HepG2 (cell line): ENCODE measurements at regions not wholly inside any gene's neighbourhood (a gene's known extent, or its start where the extent isn't known, plus 50 kb on each side); places are given as distances from the start of the nearest gene placed in this dataset.

ENCODE experiments used
- ATAC-seq: fragments of 200-7000 bp; cut with Tn5 transposase; 3 replicates; pipeline ENCODE4 v1.9.1; 2020; ENCODE audit warnings: mild to moderate bottlenecking, moderate library complexity
- BruUV-seq: library from RNA; stranded (reverse); fragments of 400-500 nt; replicated peaks from 2 replicates; lab custom pipeline; 2021; lab: Mats Ljungman, UMichigan
- CTCF ChIA-PET: fragments of 300-600 bp; formaldehyde crosslinking; extraction: SDS; loops from one replicate; lab custom pipeline; 2021; ENCODE audit warnings: low total read pairs, inconsistent platforms, low intra/inter-chr PET ratio; lab: Yijun Ruan, JAX
- POLR2A ChIA-PET: fragments of 350-600 bp; sonication (Branson Sonifier 250); formaldehyde crosslinking; loops from one replicate; lab custom pipeline; 2020; ENCODE audit warnings: antibody characterized with exemption, inconsistent platforms; lab: Yijun Ruan, JAX
- DNase-seq: peaks from one replicate; pipeline ENCODE4 v3.0.0-alpha.2; 2015; ENCODE audit warnings: low spot score
- FAIRE-seq: peaks from 3 replicates; lab custom pipeline; 2011; peaks lifted over from hg19 to GRCh38; lab: Jason Lieb, UNC
- H2AFZ ChIP-seq: one replicate; pipeline ENCODE4 v1.6.1; 2011; ENCODE audit warnings: low read length, inconsistent platforms
- H3K27ac ChIP-seq: fragments of 300-600 bp; 3 replicates; pipeline ENCODE4 v1.8.0; 2011; ENCODE audit warnings: mixed run types, mild to moderate bottlenecking, mixed read lengths, low read length, inconsistent platforms; ENCODE audit not compliant: insufficient read depth; ENCODE audit errors: extremely low read length
- H3K27me3 ChIP-seq, 2 experiments: fragments of 200-600 bp in 1 of 2; 2 replicates in 1 of 2; 3 replicates in 1 of 2; pipeline versions ENCODE4 v1.6.0 to v1.8.0; 2011; ENCODE audit warnings: low read length in 2 of 2, mild to moderate bottlenecking in 2 of 2, moderate library complexity in 2 of 2, inconsistent platforms in 1 of 2; ENCODE audit not compliant: insufficient read depth in 2 of 2, control insufficient read depth in 1 of 2
- H3K36me3 ChIP-seq, 2 experiments: fragments of 200-600 bp in 1 of 2; replicated peaks in 1 of 2; 2 replicates in 1 of 2; 3 replicates in 1 of 2; pipeline versions ENCODE4 v1.5.1 to v1.8.0; 2011; ENCODE audit warnings: low read length in 2 of 2, inconsistent platforms in 1 of 2; ENCODE audit not compliant: insufficient read depth in 2 of 2, control insufficient read depth in 1 of 2
- H3K4me1 ChIP-seq: 2 replicates; pipeline ENCODE4 v1.5.1; 2012; ENCODE audit warnings: low read length, inconsistent platforms; ENCODE audit not compliant: insufficient read depth
- H3K4me2 ChIP-seq: 2 replicates; pipeline ENCODE4 v1.6.0; 2011; ENCODE audit warnings: low read depth, low read length, inconsistent platforms
- H3K4me3 ChIP-seq, 3 experiments: fragments of 200-600 bp in 1 of 3; sonication (generic), shearing (Covaris generic) in 1 of 3; replicated peaks in 1 of 3; 2 replicates each; pipeline ENCODE4 v1.5.1; 2011 to 2016; ENCODE audit warnings: low read length in 3 of 3, inconsistent platforms in 2 of 3, low read depth in 2 of 3, mild to moderate bottlenecking in 2 of 3, control low read depth in 1 of 3, mixed read lengths in 1 of 3; ENCODE audit not compliant: insufficient read depth in 1 of 3
- H3K79me2 ChIP-seq: one replicate; pipeline ENCODE4 v1.6.1; 2011; ENCODE audit warnings: low read length, inconsistent platforms; ENCODE audit not compliant: insufficient read depth
- H3K9ac ChIP-seq: 2 replicates; pipeline ENCODE4 v1.6.0; 2011; ENCODE audit warnings: mild to moderate bottlenecking, low read depth, low read length, inconsistent platforms; ENCODE audit not compliant: insufficient read depth
- H3K9me3 ChIP-seq: 2 replicates; pipeline ENCODE4 v1.5.1; 2012; ENCODE audit warnings: mild to moderate bottlenecking, low read length
- H4K20me1 ChIP-seq: 2 replicates; pipeline ENCODE4 v1.6.0; 2011; ENCODE audit warnings: inconsistent platforms, mild to moderate bottlenecking, low read length, moderate library complexity; ENCODE audit not compliant: insufficient read depth
- ATF2 ChIP-seq: sonication (generic); formaldehyde crosslinking; IDR thresholded peaks from 2 replicates; pipeline ENCODE4 v1.4.0; 2020; ENCODE audit warnings: missing genetic modification reagents
- BCL3 ChIP-seq: sonication (generic); formaldehyde crosslinking; IDR thresholded peaks from 2 replicates; pipeline ENCODE4 v1.5.1; 2020; ENCODE audit warnings: mild to moderate bottlenecking, missing genetic modification reagents, moderate library complexity
- CHD2 ChIP-seq: IDR thresholded peaks from 2 replicates; pipeline ENCODE4 v1.6.1; 2011; ENCODE audit warnings: low read depth, low read length, improper control_type of control experiment
- MLXIP ChIP-seq: sonication (generic); formaldehyde crosslinking; IDR thresholded peaks from 2 replicates; pipeline ENCODE4 v1.9.0; 2021; ENCODE audit warnings: missing genetic modification reagents, borderline replicate concordance
- NR2F1 ChIP-seq, 2 experiments: fragments of 450-650 bp in 1 of 2; formaldehyde crosslinking in 1 of 2; IDR thresholded peaks; 2 replicates each; pipeline versions ENCODE4 v1.5.0 to v1.6.1; 2016 to 2020; ENCODE audit warnings: mild to moderate bottlenecking in 1 of 2, missing compliant biosample characterization in 1 of 2, missing genetic modification reagents in 1 of 2, moderate library complexity in 1 of 2
- TOE1 ChIP-seq: sonication (generic); formaldehyde crosslinking; IDR thresholded peaks from 2 replicates; pipeline ENCODE4 v1.4.0; 2020; ENCODE audit warnings: mild to moderate bottlenecking, missing genetic modification reagents
- ZFP62 ChIP-seq: sonication (generic); formaldehyde crosslinking; IDR thresholded peaks from 2 replicates; pipeline ENCODE4 v1.4.0; 2020; ENCODE audit warnings: missing genetic modification reagents
- ZFYVE20 ChIP-seq: sonication (generic); formaldehyde crosslinking; IDR thresholded peaks from 2 replicates; pipeline ENCODE4 v1.8.0; 2023; ENCODE audit warnings: low read depth, mild to moderate bottlenecking, moderate library complexity, missing genetic modification reagents, borderline replicate concordance
- ZNF281 ChIP-seq: sonication (generic); formaldehyde crosslinking; IDR thresholded peaks from 2 replicates; pipeline ENCODE4 v1.4.0; 2020; ENCODE audit warnings: missing genetic modification reagents, borderline replicate concordance
- ZNF335 ChIP-seq: sonication (generic); formaldehyde crosslinking; IDR thresholded peaks from 2 replicates; pipeline ENCODE4 v1.4.0; 2020; ENCODE audit warnings: missing genetic modification reagents
- ZNF337 ChIP-seq: sonication (generic); formaldehyde crosslinking; IDR thresholded peaks from 2 replicates; pipeline ENCODE4 v1.5.1; 2020; ENCODE audit warnings: missing genetic modification reagents, low read depth, mild to moderate bottlenecking, borderline replicate concordance
- ZNF546 ChIP-seq: sonication (generic); formaldehyde crosslinking; conservative IDR thresholded peaks from 2 replicates; pipeline ENCODE4 v1.8.1; 2023; ENCODE audit warnings: mild to moderate bottlenecking, missing genetic modification reagents
- ZNF563 ChIP-seq: sonication (generic); formaldehyde crosslinking; IDR thresholded peaks from 2 replicates; pipeline ENCODE4 v1.8.0; 2022; ENCODE audit warnings: mild to moderate bottlenecking, moderate library complexity, missing genetic modification reagents
- ZNF761 ChIP-seq: sonication (generic); formaldehyde crosslinking; conservative IDR thresholded peaks from 2 replicates; pipeline ENCODE4 v1.4.0; 2020; ENCODE audit warnings: mild to moderate bottlenecking, missing genetic modification reagents
- ZNF879 ChIP-seq: sonication (generic); formaldehyde crosslinking; IDR thresholded peaks from 2 replicates; pipeline ENCODE4 v1.8.1; 2023; ENCODE audit warnings: missing genetic modification reagents
- WGBS: methylation state at CpG from one replicate; pipeline ENCODE4 v1.1.6; 2017; ENCODE audit warnings: low lambda C conversion rate; 5-methylcytosine and 5-hydroxymethylcytosine counted together
- in situ Hi-C: cut with HindIII; loops from 2 replicates; pipeline ENCODE4 v1.10.0; 2017; ENCODE audit warnings: low pct_unique_long_range_greater_than_20kb; ENCODE audit not compliant: extremely low pct_ligation_motif_present
- intact Hi-C: fragments of 100-400 bp; cut with micrococcal nuclease; formaldehyde crosslinking; loops from one replicate; pipeline ENCODE4 v1.10.0; 2022; ENCODE audit not compliant: unreplicated experiment

GRCh38 chr5:110913221-110913620, 158.3 kb upstream of the TSLP start (continued):
- TF ChIP-seq NR2F1 (CRISPR knock-in tag; IDR thresholded peaks at IDR 0.05): no peak
- TF ChIP-seq ZFP62 (CRISPR knock-in tag): no peak

GRCh38 chr5:110916381-110917049, 155.0 kb upstream of the TSLP start:
- FAIRE-seq: no peak
- no TSS peak for BruUV-seq
- no peak overlapping the region for H3K9ac ChIP-seq
- intact Hi-C loops: no loop called here
- ATAC-seq: no peak
- H4K20me1 ChIP-seq: no peaks in the 10 kb centered on the region
- no peaks in the 10 kb centered on the region for H3K4me1 ChIP-seq
- POLR2A ChIA-PET: no interaction called here
- no peak overlapping the region for H2AFZ ChIP-seq
- CTCF ChIA-PET: no interaction called here
- no peak overlapping the region for H3K27ac ChIP-seq
- 0% methylated on average over 6 of the region's 6 CpGs for WGBS
- no peak overlapping the region for H3K4me2 ChIP-seq
- H3K27me3 ChIP-seq: no peaks in the 10 kb centered on the region
- no peak for DNase-seq
- H3K4me3 ChIP-seq: no peak overlapping the region
- H3K79me2 ChIP-seq: no peaks in the 10 kb centered on the region
- no peaks in the 10 kb centered on the region for H3K9me3 ChIP-seq
- in situ Hi-C loops: no loop called here
- no peaks in the 10 kb centered on the region for H3K36me3 ChIP-seq
- no peak for TF ChIP-seq MLXIP
- TF ChIP-seq ZNF761 (CRISPR knock-in tag): no peak
- TF ChIP-seq ATF2 (CRISPR knock-in tag): no peak
- TF ChIP-seq ZNF563 (CRISPR knock-in tag): no peak
- no peak for TF ChIP-seq TOE1 (CRISPR knock-in tag)
- TF ChIP-seq ZFYVE20: no peak
- no peak for TF ChIP-seq ZNF546 (CRISPR knock-in tag)
- TF ChIP-seq ZNF337 (CRISPR knock-in tag): no peak
- no peak for TF ChIP-seq ZNF335
- TF ChIP-seq ZNF879 (CRISPR knock-in tag): no peak
- TF ChIP-seq BCL3 (CRISPR knock-in tag): no peak
- no peak for TF ChIP-seq ZNF281
- no peak for TF ChIP-seq CHD2
